Lower leg skin (tissue), 3 donors: ENCODE measurements at regions not wholly inside any gene's neighbourhood (a gene's known extent, or its start where the extent isn't known, plus 50 kb on each side); places are given as distances from the start of the nearest gene placed in this dataset.

Experiments
- CTCF ChIP-seq, 3 donors: fragments of 450-650 bp; IDR thresholded peaks; one replicate each; pipeline ENCODE4 v1.5.1; 2016; ENCODE audit warnings: antibody characterized with exemption in 3 of 3, mild to moderate bottlenecking in 3 of 3, moderate library complexity in 2 of 3
- POLR2A ChIP-seq, 2 donors: fragments of 450-650 bp; IDR thresholded peaks; one replicate each; pipeline ENCODE4 v1.6.1; 2016 to 2017; ENCODE audit warnings: antibody characterized with exemption in 2 of 2, mild to moderate bottlenecking in 1 of 2, moderate library complexity in 1 of 2

DNA sequence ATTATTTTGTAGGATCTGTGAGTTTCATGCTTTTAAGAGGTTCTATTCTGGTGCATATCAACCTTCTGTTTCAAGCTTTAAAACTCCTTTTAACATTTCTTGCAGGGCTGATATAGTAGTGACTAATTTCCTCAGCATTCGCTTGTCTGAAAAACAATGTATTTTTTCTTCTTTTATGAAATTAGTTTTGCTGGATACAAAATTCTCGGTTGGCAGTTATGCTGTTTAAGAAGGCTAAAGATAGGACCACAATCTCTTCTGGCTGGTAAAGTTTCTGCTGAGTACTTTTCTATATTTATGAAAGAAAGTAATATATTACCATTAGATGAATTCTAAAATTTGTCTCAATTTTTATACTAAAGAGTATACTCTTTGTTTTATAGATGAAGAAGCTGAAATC lies 487.8 kb upstream of the SPRY2 start:
- TF ChIP-seq POLR2A (IDR thresholded peaks at IDR 0.05): no peak
- no peak for TF ChIP-seq CTCF (IDR thresholded peaks at IDR 0.05)
